8988T (cell line): ENCODE measurements at regions not wholly inside any gene's neighbourhood (a gene's known extent, or its start where the extent isn't known, plus 50 kb on each side); places are given as distances from the start of the nearest gene placed in this dataset.
A peak's percentile ranks its signal among the peaks of the same experiment; 100 is the strongest.

ENCODE experiments used
- DNase-seq: peaks from one replicate; pipeline ENCODE4 v3.0.0; 2011

DNA sequence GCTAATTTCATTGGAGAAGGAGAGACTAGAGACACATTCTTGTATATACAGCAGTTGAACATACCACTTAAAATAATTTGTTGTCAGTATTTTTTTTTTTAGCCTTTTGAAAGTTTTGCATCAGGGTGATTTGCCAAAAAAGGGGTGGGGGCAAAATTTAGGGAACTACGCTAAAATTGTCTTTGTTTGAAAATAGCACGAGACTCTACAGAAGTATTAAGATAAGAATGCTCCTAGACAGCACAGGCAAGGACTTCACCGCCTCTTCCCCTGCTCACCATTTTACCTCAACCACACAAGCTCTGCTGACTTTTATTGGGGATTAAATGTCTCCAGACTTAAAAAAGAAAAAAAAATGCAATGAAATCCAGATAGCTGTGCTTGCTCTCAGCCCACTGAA lies 236.1 kb upstream of the USP25 start:
- DNase-seq = no peak

DNA sequence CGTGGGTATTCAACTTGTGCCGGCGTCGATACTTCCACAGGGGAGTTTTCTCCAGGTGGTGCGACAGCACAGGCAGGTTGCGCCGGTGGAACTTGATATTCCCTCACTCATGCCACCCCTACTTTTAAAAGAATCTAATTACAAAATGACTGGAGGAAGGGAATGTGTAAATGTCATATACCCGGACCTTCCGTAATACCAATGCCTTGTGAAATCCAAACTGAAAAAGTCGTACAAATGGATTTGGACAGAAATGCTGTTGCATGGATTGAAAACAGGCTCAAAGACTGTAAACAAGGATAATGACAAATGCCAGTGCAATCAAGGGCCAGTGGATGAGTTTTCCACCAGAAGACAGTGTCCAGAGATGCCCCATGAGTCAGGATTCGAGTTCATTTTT lies 235.3 kb upstream of the USP25 start:
- DNase-seq = no peak

GRCh38 chr21:15495965-15496364 lies 233.8 kb upstream of the USP25 start:
- no peak for DNase-seq

GRCh38 chr21:15496911-15497310 lies 232.9 kb upstream of the USP25 start:
- DNase-seq = no peak

GRCh38 chr21:15498455-15498854 lies 231.3 kb upstream of the USP25 start:
- DNase-seq = no peak

GRCh38 chr21:15506086-15506485 lies 223.7 kb upstream of the USP25 start:
- DNase-seq = no peak

GRCh38 chr21:15508554-15508953 lies 221.2 kb upstream of the USP25 start:
- DNase-seq = no peak

GRCh38 chr21:15514073-15514946 lies 215.5 kb upstream of the USP25 start:
- no peak for DNase-seq

DNA sequence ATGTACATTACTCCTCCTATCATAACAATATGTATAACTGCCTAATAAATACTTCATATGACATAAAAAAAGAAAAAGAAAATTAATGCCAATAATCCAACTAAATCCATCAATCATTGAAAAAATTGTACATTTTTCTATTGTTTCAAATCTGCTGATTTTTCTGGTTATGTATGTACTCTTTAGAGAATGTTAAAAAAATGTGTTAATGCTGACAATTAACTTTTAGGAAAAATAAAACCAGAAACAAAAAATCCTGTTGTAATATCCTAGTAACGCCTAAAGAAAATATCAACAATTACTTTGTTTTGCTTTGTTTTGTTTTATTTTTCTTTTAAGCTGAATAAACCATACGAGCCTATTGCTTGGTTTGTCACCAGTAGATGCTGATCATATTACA lies 213.9 kb upstream of the USP25 start:
- DNase-seq = no peak

DNA sequence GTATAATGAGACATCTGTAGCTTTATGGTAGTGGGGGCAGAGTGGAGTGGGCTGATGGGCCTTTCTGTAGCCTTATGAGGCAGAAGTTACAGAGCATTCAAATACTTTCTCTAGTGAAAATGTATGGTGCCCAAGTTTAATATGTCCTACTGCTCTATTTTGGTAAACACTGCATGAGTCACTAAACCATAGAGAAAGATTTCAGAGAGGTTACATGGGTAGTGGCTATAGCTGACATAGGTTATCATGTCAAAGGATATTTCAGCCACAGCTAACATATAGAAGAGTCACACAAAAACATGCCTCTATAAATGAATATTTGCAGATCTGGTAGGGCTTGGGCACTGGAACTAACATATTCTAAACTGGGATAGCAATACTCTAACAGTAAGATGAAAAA lies 212.4 kb upstream of the USP25 start:
- DNase-seq = no peak

- peak; percentile 61 for DNase-seq
Observed at GRCh38 chr21:15520811-15521643, 208.8 kb upstream of the USP25 start.

- no peak for DNase-seq
Observed at GRCh38 chr21:15521644-15522001, 208.2 kb upstream of the USP25 start.

- no peak for DNase-seq
Observed at GRCh38 chr21:15522148-15522547, 207.6 kb upstream of the USP25 start.

DNA sequence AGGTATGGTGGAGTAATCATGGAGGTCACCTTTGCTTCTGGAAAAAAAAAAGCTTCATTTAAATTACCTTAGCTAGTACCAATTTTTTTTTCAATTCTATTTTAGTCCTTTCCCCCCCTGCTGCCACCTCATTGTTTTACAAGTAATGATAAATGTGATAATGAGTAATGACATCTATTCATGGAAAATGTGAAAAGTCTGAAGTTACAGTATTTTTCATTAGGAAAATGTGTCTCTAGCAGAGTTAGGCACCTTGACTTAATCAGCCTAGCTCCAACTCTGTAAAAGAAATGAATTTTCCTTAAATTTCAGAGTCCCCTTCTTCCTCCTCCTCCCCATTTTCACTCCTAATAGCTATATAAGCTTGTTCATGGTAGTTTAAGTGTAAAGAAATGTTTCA lies 204.9 kb upstream of the USP25 start:
- DNase-seq = no peak

- DNase-seq = no peak
Observed at GRCh38 chr21:15526798-15527197, 203.0 kb upstream of the USP25 start.

DNA sequence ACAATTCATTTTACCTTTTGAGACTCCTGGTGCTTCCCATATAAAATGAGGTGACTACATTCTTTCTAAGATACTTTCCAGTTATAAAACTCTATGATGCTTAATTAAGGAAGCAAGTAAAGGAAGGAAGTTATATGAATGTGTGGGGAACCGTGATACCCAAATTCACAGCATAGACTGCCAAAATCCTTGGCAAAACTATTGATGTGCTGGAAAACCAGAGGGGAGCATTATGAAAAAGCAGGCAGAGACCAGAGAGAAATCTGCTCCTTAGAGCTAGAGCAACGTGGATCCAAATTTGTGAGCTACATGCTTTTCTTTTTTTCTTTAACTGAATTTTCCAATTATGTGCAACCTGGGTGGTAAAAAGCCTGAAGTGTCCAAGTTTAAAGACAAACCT lies 201.4 kb upstream of the USP25 start:
- no peak for DNase-seq

DNA sequence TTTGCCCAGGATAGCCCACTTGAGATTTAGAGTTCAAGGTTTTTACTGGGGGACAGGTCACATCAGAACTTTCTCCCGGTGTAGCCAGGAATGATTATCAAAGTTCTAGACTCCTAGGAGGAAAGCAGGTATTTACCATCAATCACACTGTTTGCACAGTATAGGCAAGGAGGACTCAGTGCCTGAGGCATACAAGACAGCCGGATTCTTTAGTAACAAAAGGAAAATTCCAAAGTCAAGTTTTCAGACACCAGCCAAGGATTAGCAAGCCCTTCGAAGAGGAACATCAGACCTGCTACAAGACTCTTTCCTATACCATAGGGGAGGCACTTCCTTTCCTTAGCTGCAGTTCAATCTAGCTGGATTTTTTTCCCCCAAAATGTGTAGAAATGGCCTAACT lies 197.8 kb upstream of the USP25 start:
- no peak for DNase-seq

DNA sequence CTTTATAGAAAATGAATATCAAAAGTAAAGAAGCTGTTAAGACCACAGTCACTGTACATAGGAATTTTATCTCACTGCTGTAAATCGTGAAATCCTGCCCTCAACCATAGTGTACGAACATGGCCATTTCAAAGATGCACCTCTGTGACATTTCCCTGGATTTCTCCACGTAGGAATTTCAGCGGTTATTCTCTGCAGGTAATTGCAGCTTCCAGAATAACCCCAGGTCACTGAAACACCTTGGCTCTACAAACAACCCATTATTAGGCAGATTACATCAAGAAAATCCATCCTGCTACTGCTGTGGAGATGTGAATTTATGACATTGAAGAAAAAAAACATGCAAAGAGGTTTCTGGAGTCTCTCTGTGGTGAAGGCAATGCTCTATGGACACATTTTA lies 196.2 kb upstream of the USP25 start:
- no peak for DNase-seq

DNA sequence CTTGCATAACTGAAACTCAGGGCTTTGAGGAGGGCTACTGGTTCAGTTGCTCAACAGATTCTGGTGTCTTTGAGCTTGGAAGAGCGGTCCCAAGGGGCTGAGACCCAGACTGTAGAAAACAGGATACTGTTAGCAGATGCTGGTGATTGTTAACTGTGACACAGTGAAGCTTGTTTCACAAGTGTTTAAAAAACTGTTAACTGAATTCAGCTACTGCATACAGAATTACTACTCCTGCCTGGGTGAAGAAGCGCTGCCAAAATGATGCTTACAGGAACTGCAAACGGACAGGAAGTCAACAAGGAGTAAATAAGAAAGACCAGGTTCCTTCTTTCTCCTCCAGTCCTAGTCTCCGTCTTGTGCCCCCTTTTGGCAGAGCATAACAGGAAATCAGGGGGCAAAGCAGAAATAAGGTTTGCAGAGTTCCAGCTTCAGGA lies 195.3 kb upstream of the USP25 start:
- DNase-seq = no peak

DNA sequence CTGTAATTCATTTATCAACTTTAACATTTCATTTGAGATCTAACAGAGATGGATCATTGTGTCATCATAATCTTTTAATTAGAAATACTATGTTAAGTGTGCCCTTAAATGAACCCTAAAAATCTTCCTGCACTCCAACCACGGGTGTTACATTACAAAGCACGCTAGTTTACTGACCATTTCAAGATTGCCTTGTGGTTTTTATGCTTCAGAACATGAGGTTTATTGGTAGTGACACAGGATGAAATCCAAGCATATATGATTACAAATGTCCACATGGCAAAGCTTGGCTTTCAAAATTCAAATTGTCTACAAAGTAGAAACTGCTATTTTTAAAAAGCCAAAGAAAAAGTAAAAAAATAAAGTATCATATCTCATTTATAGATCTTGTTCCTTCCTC lies 190.4 kb upstream of the USP25 start:
- no peak for DNase-seq

GRCh38 chr21:15543473-15543872 lies 186.3 kb upstream of the USP25 start:
- no peak for DNase-seq

DNA sequence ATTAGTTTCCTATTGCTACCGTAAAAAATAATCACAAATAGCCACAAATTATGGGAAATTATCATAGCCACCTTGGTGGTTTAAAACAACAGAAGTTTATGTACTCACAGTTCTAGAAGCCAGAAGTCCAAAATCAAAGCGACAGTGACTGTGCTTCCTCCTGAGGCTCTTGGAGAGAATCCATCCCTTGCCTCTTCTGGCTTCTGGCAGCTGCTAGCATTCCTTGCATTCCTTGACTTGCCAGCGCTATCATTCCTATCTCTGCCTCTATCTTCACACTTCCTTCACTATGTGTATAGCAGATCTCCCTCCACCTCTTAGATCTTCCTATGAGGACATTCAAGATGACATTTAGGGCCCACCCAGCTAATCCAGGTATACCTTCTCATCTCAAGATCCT lies 180.1 kb upstream of the USP25 start:
- DNase-seq = no peak

DNA sequence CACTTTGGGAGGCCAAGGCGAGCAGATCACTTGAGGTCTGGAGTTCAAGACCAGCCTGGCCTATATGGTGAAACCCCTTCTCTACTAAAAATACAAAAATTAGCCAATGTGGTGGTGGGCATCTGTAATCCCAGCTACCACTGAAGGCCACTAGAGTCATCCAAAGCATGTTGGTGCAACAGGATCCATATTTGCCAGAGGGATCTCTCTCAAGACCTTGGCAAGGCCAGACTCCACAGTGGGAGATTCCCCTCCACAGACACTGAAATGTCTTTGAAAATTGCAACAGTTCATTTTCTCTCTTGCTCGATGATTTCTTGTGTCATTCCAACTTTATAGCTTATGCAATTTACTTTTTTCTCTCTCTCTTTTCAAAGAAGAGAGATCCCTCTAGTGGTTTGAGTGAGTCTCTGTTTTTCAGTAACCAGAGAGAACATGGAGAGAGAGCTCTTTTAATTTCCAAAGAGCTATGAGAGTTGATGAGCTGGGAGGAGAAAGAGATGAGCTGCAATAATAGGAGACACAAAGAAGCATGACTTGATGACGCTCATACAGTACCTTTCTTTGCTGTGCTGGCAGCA lies 176.8 kb upstream of the USP25 start:
- no peak for DNase-seq

DNA sequence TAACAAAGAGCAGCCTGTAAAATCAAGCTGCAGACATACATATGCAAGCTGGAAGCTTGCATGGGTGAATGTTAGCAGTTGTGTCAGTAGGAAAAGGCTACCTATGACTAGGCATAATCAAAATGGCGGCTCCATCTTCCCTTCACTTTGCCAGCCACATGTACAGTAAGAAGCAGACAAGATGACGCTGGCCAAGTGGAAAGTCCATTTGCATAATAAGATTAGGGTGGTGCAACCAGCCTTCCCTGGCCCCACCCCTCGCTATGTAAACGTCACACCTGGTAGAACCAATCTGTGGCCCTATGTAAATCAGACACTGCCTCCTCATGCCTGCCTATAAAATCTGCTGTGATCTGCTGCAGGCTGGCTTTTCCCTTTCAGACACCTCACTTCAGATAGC lies 171.9 kb upstream of the USP25 start:
- no peak for DNase-seq
